HCT116 (cell line): ENCODE measurements at regions not wholly inside any gene's neighbourhood (a gene's known extent, or its start where the extent isn't known, plus 50 kb on each side); places are given as distances from the start of the nearest gene placed in this dataset.

Source experiments
- ATAC-seq: fragments of 200-7000 bp; cut with Tn5 transposase; 2 replicates; pipeline ENCODE4 v1.9.1; 2020; ENCODE audit warnings: mild to moderate bottlenecking, moderate library complexity
- BruUV-seq: library from RNA; stranded (reverse); fragments of 400-500 nt; replicated peaks from 2 replicates; lab custom pipeline; 2021; lab: Mats Ljungman, UMichigan
- CTCF ChIA-PET: fragments of 300-600 bp; sonication (Branson Sonifier 250); formaldehyde crosslinking; loops from one replicate; lab custom pipeline; 2021; ENCODE audit warnings: antibody characterized with exemption; lab: Charles Lee
- POLR2A ChIA-PET: fragments of 300-600, 350-600 bp; sonication (Branson Sonifier 250); formaldehyde crosslinking; loops from one replicate; lab custom pipeline; 2021; ENCODE audit warnings: antibody characterized with exemption; lab: Charles Lee
- RAD21 ChIA-PET, 2 experiments: fragments of 300-600 bp; sonication (Branson Sonifier 250); formaldehyde crosslinking; loops; one replicate each; lab custom pipeline; 2023; ENCODE audit warnings: low total read pairs in 2 of 2; ENCODE audit not compliant: uncharacterized antibody in 2 of 2, unreplicated experiment in 2 of 2, low non-redundant PET in 1 of 2; lab: Charles Lee
- DNase-seq: peaks from one replicate; pipeline ENCODE4 v3.0.0-alpha.2; 2010; ENCODE audit warnings: low read depth, low spot score
- H2AFZ ChIP-seq: fragments of 200-600 bp; shearing (Covaris generic), sonication (generic); 2 replicates; pipeline ENCODE4 v1.6.1; 2017; ENCODE audit warnings: low read depth, mixed run types, mixed read lengths, antibody characterized with exemption, low read length; ENCODE audit not compliant: poor library complexity, severe bottlenecking
- H3K27ac ChIP-seq: 2 replicates; pipeline ENCODE4 v1.5.1; 2012; ENCODE audit warnings: low read depth, low read length
- H3K27me3 ChIP-seq: fragments of 200-600 bp; sonication (generic); 2 replicates; pipeline ENCODE4 v1.6.1; 2016; ENCODE audit warnings: mixed run types, low read length, mixed read lengths; ENCODE audit not compliant: insufficient read depth
- H3K36me3 ChIP-seq, 2 experiments: fragments of 200-500 bp in 1 of 2; fragments of 200-600 bp in 1 of 2; sonication (Bioruptor generic) in 1 of 2; sonication (generic) in 1 of 2; 2 replicates each; pipeline versions ENCODE4 v1.5.1 to v1.6.1; 2014 to 2016; ENCODE audit warnings: low read length in 2 of 2, inconsistent platforms in 1 of 2, mixed read lengths in 1 of 2, mixed run types in 1 of 2; ENCODE audit not compliant: insufficient read depth in 2 of 2, control insufficient read depth in 1 of 2
- H3K4me1 ChIP-seq, 2 experiments: fragments of 200-600 bp in 1 of 2; sonication (generic) in 1 of 2; 2 replicates each; pipeline versions ENCODE4 v1.5.1 to v1.6.1; 2012 to 2017; ENCODE audit warnings: low read length in 2 of 2, inconsistent platforms in 1 of 2, mild to moderate bottlenecking in 1 of 2, mixed read lengths in 1 of 2, mixed run types in 1 of 2, moderate library complexity in 1 of 2; ENCODE audit not compliant: insufficient read depth in 2 of 2, control insufficient read depth in 1 of 2
- H3K4me2 ChIP-seq: fragments of 200-600 bp; sonication (generic); 2 replicates; pipeline ENCODE4 v1.6.1; 2017; ENCODE audit warnings: mixed run types, low read length, mixed read lengths
- H3K4me3 ChIP-seq, 2 experiments: fragments of 200-600 bp in 1 of 2; sonication (generic) in 1 of 2; replicated peaks in 1 of 2; 2 replicates each; pipeline ENCODE4 v1.5.1; 2011 to 2016; ENCODE audit warnings: low read length in 2 of 2, control low read depth in 1 of 2, low read depth in 1 of 2, mild to moderate bottlenecking in 1 of 2, mixed read lengths in 1 of 2, mixed run types in 1 of 2
- H3K79me2 ChIP-seq: fragments of 200-600 bp; sonication (generic); 2 replicates; pipeline ENCODE4 v1.6.1; 2017; ENCODE audit warnings: mild to moderate bottlenecking, mixed run types, low read length, moderate library complexity, mixed read lengths; ENCODE audit not compliant: insufficient read depth
- H3K9ac ChIP-seq: fragments of 200-600 bp; sonication (generic); 2 replicates; pipeline ENCODE4 v1.6.1; 2016; ENCODE audit warnings: low read length, mixed read lengths
- H3K9me2 ChIP-seq: fragments of 200-600 bp; sonication (generic), shearing (Covaris generic); 2 replicates; pipeline ENCODE4 v1.6.1; 2017; ENCODE audit warnings: mixed run types, mild to moderate bottlenecking, moderate library complexity; ENCODE audit not compliant: insufficient read depth
- H3K9me3 ChIP-seq, 2 experiments: fragments of 200-500 bp in 1 of 2; fragments of 200-600 bp in 1 of 2; sonication (Bioruptor generic) in 1 of 2; sonication (generic) in 1 of 2; 2 replicates each; pipeline ENCODE4 v1.6.1; 2014 to 2017; ENCODE audit warnings: low read length in 2 of 2, mixed read lengths in 2 of 2, inconsistent platforms in 1 of 2, low read depth in 1 of 2, mild to moderate bottlenecking in 1 of 2, mixed run types in 1 of 2, moderate library complexity in 1 of 2; ENCODE audit not compliant: control insufficient read depth in 1 of 2, insufficient read depth in 1 of 2
- H4K20me1 ChIP-seq: fragments of 200-600 bp; sonication (generic), shearing (Covaris generic); 2 replicates; pipeline ENCODE4 v1.6.1; 2017; ENCODE audit warnings: mixed run types, mild to moderate bottlenecking, moderate library complexity; ENCODE audit not compliant: insufficient read depth
- CBX3 ChIP-seq: IDR thresholded peaks from 2 replicates; pipeline ENCODE4 v1.6.1; 2012; ENCODE audit warnings: low read depth
- CEBPB ChIP-seq: IDR thresholded peaks from 2 replicates; pipeline ENCODE4 v1.6.1; 2012; ENCODE audit warnings: low read depth
- ELF1 ChIP-seq: IDR thresholded peaks from 2 replicates; pipeline ENCODE4 v1.6.1; 2012; ENCODE audit warnings: low read depth, borderline replicate concordance
- EZH2 ChIP-seq: fragments of 200-600 bp; sonication (generic); IDR thresholded peaks from 2 replicates; pipeline ENCODE4 v1.6.1; 2017; ENCODE audit warnings: antibody characterized with exemption, mixed run types
- EZH2phosphoT487 ChIP-seq: fragments of 200-600 bp; IDR thresholded peaks from 2 replicates; pipeline ENCODE4 v1.6.1; 2018; ENCODE audit warnings: antibody characterized with exemption, borderline replicate concordance
- FOSL1 ChIP-seq: IDR thresholded peaks from 2 replicates; pipeline ENCODE4 v1.6.1; 2012; ENCODE audit warnings: low read depth
- POLR2A ChIP-seq: IDR thresholded peaks from 2 replicates; pipeline ENCODE4 v1.7.0; 2011; ENCODE audit warnings: borderline replicate concordance; ENCODE audit not compliant: insufficient read depth, insufficient read length; ENCODE audit errors: extremely low read depth
- SRF ChIP-seq: IDR thresholded peaks from 2 replicates; pipeline ENCODE4 v1.6.1; 2012; ENCODE audit warnings: low read depth
- ZBTB33 ChIP-seq: IDR thresholded peaks from 2 replicates; pipeline ENCODE4 v1.6.1; 2011; ENCODE audit warnings: mild to moderate bottlenecking, low read length, moderate library complexity; ENCODE audit not compliant: insufficient replicate concordance; ENCODE audit errors: extremely low read depth
- ZNF274 ChIP-seq: fragments of 200-500 bp; sonication (Bioruptor generic); IDR thresholded peaks from 2 replicates; pipeline ENCODE4 v1.6.1; 2014; ENCODE audit warnings: mild to moderate bottlenecking, low read depth, low read length, inconsistent platforms
- intact Hi-C: fragments of 100-400 bp; cut with micrococcal nuclease; formaldehyde crosslinking; loops from 2 replicates; pipeline ENCODE4 v1.10.0; 2022
- TF ChIP-seq, protein P1 (sequence below): IDR thresholded peaks from 2 replicates; pipeline ENCODE4 v1.6.1; 2012

DNA sequence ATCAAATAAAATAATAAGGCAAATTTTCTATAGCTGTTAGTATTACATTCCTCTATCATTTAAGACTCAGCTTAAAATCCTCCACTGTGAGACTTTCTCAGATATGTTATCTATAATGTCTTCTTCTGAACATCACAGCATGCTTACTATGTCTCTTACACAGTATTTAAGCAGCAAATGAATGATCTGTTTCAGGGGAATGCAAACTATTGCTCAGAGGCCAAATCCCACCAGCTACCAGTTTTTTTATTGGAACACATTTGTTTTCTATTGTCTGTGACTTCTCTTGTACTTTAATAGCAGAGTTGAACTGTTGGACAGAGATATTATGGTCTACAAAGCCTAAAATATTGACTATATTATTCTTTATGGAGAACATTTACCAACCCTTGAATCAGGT, 59.6 kb downstream of the C3orf38 start:
- POLR2A ChIA-PET = no interaction called here

More for the DNA sequence above, 59.6 kb downstream of the C3orf38 start:
- H3K4me1 ChIP-seq = no peaks in the 10 kb centered on the region
- no peak for ATAC-seq
- RAD21 ChIA-PET = no interaction called here
- no peak overlapping the region for H2AFZ ChIP-seq
- intact Hi-C loops = no loop called here
- no peak for TF ChIP-seq ELF1
- TF ChIP-seq POLR2A = no peak
- no peak for TF ChIP-seq ZBTB33
- TF ChIP-seq, protein P1, sequence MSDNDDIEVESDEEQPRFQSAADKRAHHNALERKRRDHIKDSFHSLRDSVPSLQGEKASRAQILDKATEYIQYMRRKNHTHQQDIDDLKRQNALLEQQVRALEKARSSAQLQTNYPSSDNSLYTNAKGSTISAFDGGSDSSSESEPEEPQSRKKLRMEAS = no peak
- TF ChIP-seq EZH2 = no peak
- no peak for TF ChIP-seq CEBPB
- no peak for TF ChIP-seq FOSL1
- TF ChIP-seq CBX3 = no peak
- no peak for TF ChIP-seq EZH2phosphoT487
- TF ChIP-seq SRF = no peak
- no peak for TF ChIP-seq ZNF274
- TF ChIP-seq, all 23 proteins: peak for 0
- Histone ChIP-seq H3K4me2 (no peak overlapping the region), H3K9me3 (no peaks in the 10 kb centered on the region), H3K4me3 (no peak overlapping the region), H4K20me1 (no peaks in the 10 kb centered on the region), H3K9ac (no peak overlapping the region), H3K9me2 (no peaks in the 10 kb centered on the region), H3K36me3 (no peaks in the 10 kb centered on the region), H3K79me2 (no peaks in the 10 kb centered on the region), H3K27ac (no peak overlapping the region), H3K27me3 (no peaks in the 10 kb centered on the region)
- CTCF ChIA-PET = no interaction called here
- BruUV-seq = no TSS peak
- DNase-seq = no peak
